HCT116 (cell line): ENCODE measurements at regions not wholly inside any gene's neighbourhood (a gene's known extent, or its start where the extent isn't known, plus 50 kb on each side); places are given as distances from the start of the nearest gene placed in this dataset.

ENCODE experiments used
- ATAC-seq: fragments of 200-7000 bp; cut with Tn5 transposase; 2 replicates; pipeline ENCODE4 v1.9.1; 2020; ENCODE audit warnings: mild to moderate bottlenecking, moderate library complexity
- BruUV-seq: library from RNA; stranded (reverse); fragments of 400-500 nt; replicated peaks from 2 replicates; lab custom pipeline; 2021; lab: Mats Ljungman, UMichigan
- CTCF ChIA-PET: fragments of 300-600 bp; sonication (Branson Sonifier 250); formaldehyde crosslinking; loops from one replicate; lab custom pipeline; 2021; ENCODE audit warnings: antibody characterized with exemption; lab: Charles Lee
- POLR2A ChIA-PET: fragments of 300-600, 350-600 bp; sonication (Branson Sonifier 250); formaldehyde crosslinking; loops from one replicate; lab custom pipeline; 2021; ENCODE audit warnings: antibody characterized with exemption; lab: Charles Lee
- RAD21 ChIA-PET, 2 experiments: fragments of 300-600 bp; sonication (Branson Sonifier 250); formaldehyde crosslinking; loops; one replicate each; lab custom pipeline; 2023; ENCODE audit warnings: low total read pairs in 2 of 2; ENCODE audit not compliant: uncharacterized antibody in 2 of 2, unreplicated experiment in 2 of 2, low non-redundant PET in 1 of 2; lab: Charles Lee
- DNase-seq: peaks from one replicate; pipeline ENCODE4 v3.0.0-alpha.2; 2010; ENCODE audit warnings: low read depth, low spot score
- H2AFZ ChIP-seq: fragments of 200-600 bp; shearing (Covaris generic), sonication (generic); 2 replicates; pipeline ENCODE4 v1.6.1; 2017; ENCODE audit warnings: low read depth, mixed run types, mixed read lengths, antibody characterized with exemption, low read length; ENCODE audit not compliant: poor library complexity, severe bottlenecking
- H3K27ac ChIP-seq: 2 replicates; pipeline ENCODE4 v1.5.1; 2012; ENCODE audit warnings: low read depth, low read length
- H3K27me3 ChIP-seq: fragments of 200-600 bp; sonication (generic); 2 replicates; pipeline ENCODE4 v1.6.1; 2016; ENCODE audit warnings: mixed run types, low read length, mixed read lengths; ENCODE audit not compliant: insufficient read depth
- H3K36me3 ChIP-seq, 2 experiments: fragments of 200-500 bp in 1 of 2; fragments of 200-600 bp in 1 of 2; sonication (Bioruptor generic) in 1 of 2; sonication (generic) in 1 of 2; 2 replicates each; pipeline versions ENCODE4 v1.5.1 to v1.6.1; 2014 to 2016; ENCODE audit warnings: low read length in 2 of 2, inconsistent platforms in 1 of 2, mixed read lengths in 1 of 2, mixed run types in 1 of 2; ENCODE audit not compliant: insufficient read depth in 2 of 2, control insufficient read depth in 1 of 2
- H3K4me1 ChIP-seq, 2 experiments: fragments of 200-600 bp in 1 of 2; sonication (generic) in 1 of 2; 2 replicates each; pipeline versions ENCODE4 v1.5.1 to v1.6.1; 2012 to 2017; ENCODE audit warnings: low read length in 2 of 2, inconsistent platforms in 1 of 2, mild to moderate bottlenecking in 1 of 2, mixed read lengths in 1 of 2, mixed run types in 1 of 2, moderate library complexity in 1 of 2; ENCODE audit not compliant: insufficient read depth in 2 of 2, control insufficient read depth in 1 of 2
- H3K4me2 ChIP-seq: fragments of 200-600 bp; sonication (generic); 2 replicates; pipeline ENCODE4 v1.6.1; 2017; ENCODE audit warnings: mixed run types, low read length, mixed read lengths
- H3K4me3 ChIP-seq, 2 experiments: fragments of 200-600 bp in 1 of 2; sonication (generic) in 1 of 2; replicated peaks in 1 of 2; 2 replicates each; pipeline ENCODE4 v1.5.1; 2011 to 2016; ENCODE audit warnings: low read length in 2 of 2, control low read depth in 1 of 2, low read depth in 1 of 2, mild to moderate bottlenecking in 1 of 2, mixed read lengths in 1 of 2, mixed run types in 1 of 2
- H3K79me2 ChIP-seq: fragments of 200-600 bp; sonication (generic); 2 replicates; pipeline ENCODE4 v1.6.1; 2017; ENCODE audit warnings: mild to moderate bottlenecking, mixed run types, low read length, moderate library complexity, mixed read lengths; ENCODE audit not compliant: insufficient read depth
- H3K9ac ChIP-seq: fragments of 200-600 bp; sonication (generic); 2 replicates; pipeline ENCODE4 v1.6.1; 2016; ENCODE audit warnings: low read length, mixed read lengths
- H3K9me2 ChIP-seq: fragments of 200-600 bp; sonication (generic), shearing (Covaris generic); 2 replicates; pipeline ENCODE4 v1.6.1; 2017; ENCODE audit warnings: mixed run types, mild to moderate bottlenecking, moderate library complexity; ENCODE audit not compliant: insufficient read depth
- H3K9me3 ChIP-seq, 2 experiments: fragments of 200-500 bp in 1 of 2; fragments of 200-600 bp in 1 of 2; sonication (Bioruptor generic) in 1 of 2; sonication (generic) in 1 of 2; 2 replicates each; pipeline ENCODE4 v1.6.1; 2014 to 2017; ENCODE audit warnings: low read length in 2 of 2, mixed read lengths in 2 of 2, inconsistent platforms in 1 of 2, low read depth in 1 of 2, mild to moderate bottlenecking in 1 of 2, mixed run types in 1 of 2, moderate library complexity in 1 of 2; ENCODE audit not compliant: control insufficient read depth in 1 of 2, insufficient read depth in 1 of 2
- H4K20me1 ChIP-seq: fragments of 200-600 bp; sonication (generic), shearing (Covaris generic); 2 replicates; pipeline ENCODE4 v1.6.1; 2017; ENCODE audit warnings: mixed run types, mild to moderate bottlenecking, moderate library complexity; ENCODE audit not compliant: insufficient read depth
- CEBPB ChIP-seq: IDR thresholded peaks from 2 replicates; pipeline ENCODE4 v1.6.1; 2012; ENCODE audit warnings: low read depth
- EZH2phosphoT487 ChIP-seq: fragments of 200-600 bp; IDR thresholded peaks from 2 replicates; pipeline ENCODE4 v1.6.1; 2018; ENCODE audit warnings: antibody characterized with exemption, borderline replicate concordance
- JUND ChIP-seq: IDR thresholded peaks from 2 replicates; pipeline ENCODE4 v1.6.1; 2012
- POLR2A ChIP-seq: IDR thresholded peaks from 2 replicates; pipeline ENCODE4 v1.7.0; 2011; ENCODE audit warnings: borderline replicate concordance; ENCODE audit not compliant: insufficient read depth, insufficient read length; ENCODE audit errors: extremely low read depth
- POLR2AphosphoS5 ChIP-seq: IDR thresholded peaks from 2 replicates; pipeline ENCODE4 v1.6.1; 2011; ENCODE audit warnings: mild to moderate bottlenecking, low read depth, low read length, moderate library complexity
- RAD21 ChIP-seq: IDR thresholded peaks from 2 replicates; pipeline ENCODE4 v1.6.1; 2012; ENCODE audit warnings: low read depth, mild to moderate bottlenecking
- ZFX ChIP-seq: fragments of 450-650 bp; IDR thresholded peaks from 2 replicates; pipeline ENCODE4 v1.6.1; 2017
- ZNF274 ChIP-seq: fragments of 200-500 bp; sonication (Bioruptor generic); IDR thresholded peaks from 2 replicates; pipeline ENCODE4 v1.6.1; 2014; ENCODE audit warnings: mild to moderate bottlenecking, low read depth, low read length, inconsistent platforms
- intact Hi-C: fragments of 100-400 bp; cut with micrococcal nuclease; formaldehyde crosslinking; loops from 2 replicates; pipeline ENCODE4 v1.10.0; 2022
- TF ChIP-seq, protein P1 (sequence below), 3 experiments: fragments of 200-600 bp in 1 of 3; sonication (generic) in 1 of 3; IDR thresholded peaks in 2 of 3; conservative IDR thresholded peaks in 1 of 3; 2 replicates each; pipeline ENCODE4 v1.5.1; 2012 to 2017; ENCODE audit warnings: low read depth in 2 of 3, low read length in 2 of 3, antibody characterized with exemption in 1 of 3, borderline replicate concordance in 1 of 3, control low read depth in 1 of 3, mild to moderate bottlenecking in 1 of 3, mixed read lengths in 1 of 3, mixed run types in 1 of 3, moderate library complexity in 1 of 3; ENCODE audit not compliant: insufficient read depth in 1 of 3

GRCh38 chr3:99218468-99218867, 317.0 kb upstream of the DCBLD2 start:
- POLR2A ChIA-PET, result no interaction called here
- Histone ChIP-seq H2AFZ (no peak overlapping the region), H3K36me3 (no peaks in the 10 kb centered on the region), H3K4me1 (no peaks in the 10 kb centered on the region), H3K9ac (no peak overlapping the region), H4K20me1 (no peaks in the 10 kb centered on the region), H3K9me3 (no peaks in the 10 kb centered on the region), H3K27me3 (peaks cover 3% of the 10 kb centered on the region; the same call in 1 of the 2 replicates), H3K27ac (no peak overlapping the region), H3K4me3 (no peak overlapping the region), H3K4me2 (no peak overlapping the region), H3K9me2 (no peaks in the 10 kb centered on the region), H3K79me2 (no peaks in the 10 kb centered on the region)
- DNase-seq (peak; percentile 0), ATAC-seq (no peak)
- intact Hi-C loops, result no loop called here
- no peak for TF ChIP-seq CEBPB
- peak; percentile 18; the same call in 1 of the 2 replicates for TF ChIP-seq RAD21
- TF ChIP-seq, protein P1, sequence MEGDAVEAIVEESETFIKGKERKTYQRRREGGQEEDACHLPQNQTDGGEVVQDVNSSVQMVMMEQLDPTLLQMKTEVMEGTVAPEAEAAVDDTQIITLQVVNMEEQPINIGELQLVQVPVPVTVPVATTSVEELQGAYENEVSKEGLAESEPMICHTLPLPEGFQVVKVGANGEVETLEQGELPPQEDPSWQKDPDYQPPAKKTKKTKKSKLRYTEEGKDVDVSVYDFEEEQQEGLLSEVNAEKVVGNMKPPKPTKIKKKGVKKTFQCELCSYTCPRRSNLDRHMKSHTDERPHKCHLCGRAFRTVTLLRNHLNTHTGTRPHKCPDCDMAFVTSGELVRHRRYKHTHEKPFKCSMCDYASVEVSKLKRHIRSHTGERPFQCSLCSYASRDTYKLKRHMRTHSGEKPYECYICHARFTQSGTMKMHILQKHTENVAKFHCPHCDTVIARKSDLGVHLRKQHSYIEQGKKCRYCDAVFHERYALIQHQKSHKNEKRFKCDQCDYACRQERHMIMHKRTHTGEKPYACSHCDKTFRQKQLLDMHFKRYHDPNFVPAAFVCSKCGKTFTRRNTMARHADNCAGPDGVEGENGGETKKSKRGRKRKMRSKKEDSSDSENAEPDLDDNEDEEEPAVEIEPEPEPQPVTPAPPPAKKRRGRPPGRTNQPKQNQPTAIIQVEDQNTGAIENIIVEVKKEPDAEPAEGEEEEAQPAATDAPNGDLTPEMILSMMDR (IDR thresholded peaks at IDR 0.05 in 2 of 3, conservative IDR thresholded peaks at IDR 0.05 in 1 of 3; ENCODE audit: borderline replicate concordance in 1 of 3, insufficient read depth in 1 of 3, low read depth in 2 of 3, low read length in 2 of 3), result peak in 1 of 3 experiments; percentile 32; a peak in 2 of 6 replicates
- RAD21 ChIA-PET, result no interaction called here
- CTCF ChIA-PET, result no interaction called here
- BruUV-seq, result no TSS peak

DNA sequence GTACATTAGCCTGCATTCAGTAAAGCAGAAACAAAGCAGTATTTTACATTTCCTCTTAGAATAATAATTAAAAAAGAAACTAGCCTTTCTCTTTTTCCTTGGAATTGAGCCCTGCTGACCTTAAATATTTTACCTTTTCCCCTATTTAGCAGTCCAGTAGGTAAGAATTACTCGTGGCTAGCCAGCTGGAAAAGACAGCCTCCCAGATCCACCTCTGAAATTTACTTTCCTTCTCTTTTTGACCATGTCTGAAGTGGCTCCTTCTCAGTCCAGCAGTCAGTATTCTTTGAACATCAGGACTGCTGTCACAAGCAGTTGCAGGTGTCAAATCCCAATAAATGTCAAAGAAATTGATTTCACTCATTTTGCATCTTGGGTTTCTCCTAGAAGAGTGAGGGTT, 311.5 kb upstream of the DCBLD2 start:
- Histone ChIP-seq H3K4me1 (no peaks in the 10 kb centered on the region), H2AFZ (no peak overlapping the region), H3K4me2 (no peak overlapping the region), H3K27ac (no peak overlapping the region), H3K9ac (no peak overlapping the region), H3K9me2 (no peaks in the 10 kb centered on the region), H3K9me3 (no peaks in the 10 kb centered on the region), H3K27me3 (peaks cover 18% of the 10 kb centered on the region), H4K20me1 (no peaks in the 10 kb centered on the region), H3K4me3 (no peak overlapping the region), H3K36me3 (no peaks in the 10 kb centered on the region), H3K79me2 (no peaks in the 10 kb centered on the region)
- TF ChIP-seq POLR2A, result no peak
- no peak for TF ChIP-seq EZH2phosphoT487
- no peak for TF ChIP-seq POLR2AphosphoS5
- TF ChIP-seq JUND, result no peak
- TF ChIP-seq ZFX, result no peak
- TF ChIP-seq ZNF274, result no peak
- ChIA-PET CTCF (no interaction called here), RAD21 (no interaction called here), POLR2A (no interaction called here)
- ATAC-seq (no peak), DNase-seq (no peak)
- BruUV-seq, result no TSS peak
- intact Hi-C loops, result no loop called here
